Testis (tissue), 2 donors: ENCODE measurements at regions not wholly inside any gene's neighbourhood (a gene's known extent, or its start where the extent isn't known, plus 50 kb on each side); places are given as distances from the start of the nearest gene placed in this dataset.
"Not testable (repeated sequence)": the region's sequence is repeated elsewhere in the genome, so short reads cannot be mapped to it uniquely, and the experiment has no call there.

Experiments
- CTCF ChIP-seq, 3 experiments: fragments of 450-650 bp in 2 of 3; fragments of 200-600 bp in 1 of 3; sonication (generic) in 1 of 3; IDR thresholded peaks; one replicate each; pipeline ENCODE4 v1.5.1; 2016 to 2019; ENCODE audit warnings: antibody characterized with exemption in 3 of 3, mild to moderate bottlenecking in 2 of 3, moderate library complexity in 1 of 3
- POLR2A ChIP-seq: fragments of 450-650 bp; IDR thresholded peaks from one replicate; pipeline ENCODE4 v1.6.1; 2017; ENCODE audit warnings: antibody characterized with exemption, mild to moderate bottlenecking, moderate library complexity

GRCh38 chr13:33572322-33572721 is 245.6 kb upstream of the RFC3 start:
- not testable (repeated sequence) for TF ChIP-seq CTCF (IDR thresholded peaks at IDR 0.05); POLR2A
